Uterus (tissue), 3 donors: ENCODE measurements at regions not wholly inside any gene's neighbourhood (a gene's known extent, or its start where the extent isn't known, plus 50 kb on each side); places are given as distances from the start of the nearest gene placed in this dataset.

Experiments
- DNase-seq, 2 donors: peaks; one replicate each; pipeline ENCODE4 v3.0.0-alpha.2; 2019 to 2020
- H3K27ac ChIP-seq, 2 donors: fragments of 200-600 bp; sonication (generic); 1 replicate in 1 of 2; 2 replicates in 1 of 2; pipeline ENCODE4 v1.5.1; 2016 to 2018
- H3K27me3 ChIP-seq, 2 donors: fragments of 200-600 bp; sonication (generic); one replicate each; pipeline ENCODE4 v1.5.1; 2018 to 2019; ENCODE audit warnings: control low read depth in 1 of 2
- H3K36me3 ChIP-seq, 2 donors: fragments of 200-600 bp; sonication (generic); one replicate each; pipeline ENCODE4 v1.5.1; 2019; ENCODE audit warnings: control low read depth in 1 of 2
- H3K4me1 ChIP-seq, 2 donors: fragments of 200-600 bp; sonication (generic); one replicate each; pipeline ENCODE4 v1.5.1; 2018 to 2019; ENCODE audit warnings: control low read depth in 1 of 2
- H3K4me3 ChIP-seq, 2 donors: fragments of 200-600 bp; sonication (generic); 1 replicate in 1 of 2; 2 replicates in 1 of 2; pipeline ENCODE4 v1.5.1; 2018 to 2019; ENCODE audit warnings: mild to moderate bottlenecking in 1 of 2
- H3K9me3 ChIP-seq, 2 donors: fragments of 200-600 bp; sonication (generic); one replicate each; pipeline ENCODE4 v1.5.1; 2019; ENCODE audit warnings: control low read depth in 1 of 2
- CTCF ChIP-seq, 4 experiments: fragments of 200-600 bp in 2 of 4; fragments of 450-650 bp in 2 of 4; sonication (generic) in 2 of 4; IDR thresholded peaks; one replicate each; pipeline ENCODE4 v1.5.1; 2016 to 2019; ENCODE audit warnings: antibody characterized with exemption in 4 of 4, mild to moderate bottlenecking in 2 of 4, moderate library complexity in 1 of 4
- POLR2A ChIP-seq, 2 donors: fragments of 450-650 bp; IDR thresholded peaks; one replicate each; pipeline ENCODE4 v1.6.1; 2016; ENCODE audit warnings: antibody characterized with exemption in 2 of 2, mild to moderate bottlenecking in 1 of 2, moderate library complexity in 1 of 2
- intact Hi-C: fragments of 100-400 bp; cut with DNase I; formaldehyde crosslinking; loops from one replicate; pipeline ENCODE4 v1.15.1; 2023; ENCODE audit warnings: low total_unique reads
- donor health status: DM: yes; HTN: yes; CAD: no.

- H3K9me3 ChIP-seq: no peaks in the 10 kb centered on the region
- DNase-seq: no peak
- intact Hi-C loops: no loop called here
Measured at GRCh38 chr2:67544286-67544685, 147.2 kb downstream of the ETAA1 start.

GRCh38 chr2:67548317-67549201 lies 151.4 kb downstream of the ETAA1 start:
- H3K27me3 ChIP-seq: no peaks in the 10 kb centered on the region
- no peak for DNase-seq
- H3K4me1 ChIP-seq: no peaks in the 10 kb centered on the region
- TF ChIP-seq POLR2A (IDR thresholded peaks at IDR 0.05) (no peak), CTCF (IDR thresholded peaks at IDR 0.05) (no peak)
- intact Hi-C loops: no loop called here
- no peaks in the 10 kb centered on the region for H3K9me3 ChIP-seq
- H3K36me3 ChIP-seq: no peaks in the 10 kb centered on the region
- no peak overlapping the region for H3K27ac ChIP-seq
- H3K4me3 ChIP-seq: no peak overlapping the region

More at GRCh38 chr2:67544286-67544685, 147.2 kb downstream of the ETAA1 start:
- Histone ChIP-seq H3K4me1 (no peaks in the 10 kb centered on the region), H3K27me3 (no peaks in the 10 kb centered on the region), H3K27ac (no peak overlapping the region), H3K36me3 (no peaks in the 10 kb centered on the region), H3K4me3 (no peak overlapping the region)
- TF ChIP-seq POLR2A (IDR thresholded peaks at IDR 0.05) (no peak), CTCF (IDR thresholded peaks at IDR 0.05) (no peak)

- Histone ChIP-seq H3K36me3 (no peaks in the 10 kb centered on the region), H3K27ac (no peak overlapping the region), H3K27me3 (no peaks in the 10 kb centered on the region), H3K4me3 (no peak overlapping the region), H3K4me1 (no peaks in the 10 kb centered on the region), H3K9me3 (no peaks in the 10 kb centered on the region)
- intact Hi-C loops: no loop called here
- TF ChIP-seq POLR2A (IDR thresholded peaks at IDR 0.05) (no peak), CTCF (IDR thresholded peaks at IDR 0.05) (no peak)
- no peak for DNase-seq
Measured at GRCh38 chr2:67559156-67559555, 162.0 kb downstream of the ETAA1 start.

- DNase-seq: peak in 1 of 2 donors; percentile 20
- Histone ChIP-seq H3K4me3 (no peak overlapping the region), H3K27ac (peak overlapping the region; percentile 24 to 78), H3K4me1 (no peaks in the 10 kb centered on the region), H3K27me3 (no peaks in the 10 kb centered on the region), H3K9me3 (no peaks in the 10 kb centered on the region), H3K36me3 (no peaks in the 10 kb centered on the region)
- intact Hi-C loops: no loop called here
- TF ChIP-seq POLR2A (IDR thresholded peaks at IDR 0.05): no peak
- no peak for TF ChIP-seq CTCF (IDR thresholded peaks at IDR 0.05)
Measured at GRCh38 chr2:67560771-67561456, 163.8 kb downstream of the ETAA1 start.

- no peak for TF ChIP-seq CTCF (IDR thresholded peaks at IDR 0.05)
- no peak for TF ChIP-seq POLR2A (IDR thresholded peaks at IDR 0.05)
- intact Hi-C loops: no loop called here
- no peak overlapping the region for H3K4me3 ChIP-seq
- peak overlapping the region; percentile 24 to 78 for H3K27ac ChIP-seq
- H3K4me1 ChIP-seq: no peaks in the 10 kb centered on the region
- H3K36me3 ChIP-seq: no peaks in the 10 kb centered on the region
- H3K9me3 ChIP-seq: no peaks in the 10 kb centered on the region
- DNase-seq: peak; percentile 54 to 61
- H3K27me3 ChIP-seq: no peaks in the 10 kb centered on the region
Measured at GRCh38 chr2:67561457-67561965, 164.4 kb downstream of the ETAA1 start.
